ENCODE measurements at regions not wholly inside any gene's neighbourhood (a gene's known extent, or its start where the extent isn't known, plus 50 kb on each side); places are given as distances from the start of the nearest gene placed in this dataset.
A peak's percentile ranks its signal among the peaks of the same experiment; 100 is the strongest.

- Histone ChIP-seq H3K4me3 (ENCODE audit: low read depth, low read length) (no peak overlapping the region), H3K27me3 (ENCODE audit: insufficient read depth, low read length) (no peaks in the 10 kb centered on the region)
Measured at GRCh38 chr11:109854731-109855130, 238.5 kb upstream of the ZC3H12C start.

GRCh38 chr11:109856928-109857327 lies 236.3 kb upstream of the ZC3H12C start:
- H3K27me3 ChIP-seq (ENCODE audit: insufficient read depth, low read length) = no peaks in the 10 kb centered on the region
- H2AFZ ChIP-seq (ENCODE audit: low read length, unreplicated experiment) = no peak overlapping the region
- H3K4me3 ChIP-seq (ENCODE audit: low read depth, low read length) = no peak overlapping the region
- H3K79me2 ChIP-seq (ENCODE audit: control insufficient read depth, insufficient read depth, low read length, unreplicated experiment) = no peaks in the 10 kb centered on the region
- H3K4me1 ChIP-seq (ENCODE audit: control insufficient read depth, insufficient read depth, low read length, unreplicated experiment) = peaks cover 9% of the 10 kb centered on the region
- no peak overlapping the region for H3K27ac ChIP-seq (ENCODE audit: low read depth, low read length)
- H3K36me3 ChIP-seq (ENCODE audit: insufficient read depth, low read length) = no peaks in the 10 kb centered on the region

More at GRCh38 chr11:109854731-109855130, 238.5 kb upstream of the ZC3H12C start:
- H2AFZ ChIP-seq (ENCODE audit: low read length, unreplicated experiment) = no peak overlapping the region
- peaks cover 15% of the 10 kb centered on the region for H3K4me1 ChIP-seq (ENCODE audit: control insufficient read depth, insufficient read depth, low read length, unreplicated experiment)
- H3K36me3 ChIP-seq (ENCODE audit: insufficient read depth, low read length) = no peaks in the 10 kb centered on the region
- H3K27ac ChIP-seq (ENCODE audit: low read depth, low read length) = no peak overlapping the region
- no peaks in the 10 kb centered on the region for H3K79me2 ChIP-seq (ENCODE audit: control insufficient read depth, insufficient read depth, low read length, unreplicated experiment)

GRCh38 chr11:109857637-109858036 lies 235.6 kb upstream of the ZC3H12C start:
- Histone ChIP-seq H3K4me3 (ENCODE audit: low read depth, low read length) (no peak overlapping the region), H3K4me1 (ENCODE audit: control insufficient read depth, insufficient read depth, low read length, unreplicated experiment) (peaks cover 6% of the 10 kb centered on the region), H2AFZ (ENCODE audit: low read length, unreplicated experiment) (no peak overlapping the region), H3K27me3 (ENCODE audit: insufficient read depth, low read length) (no peaks in the 10 kb centered on the region), H3K27ac (ENCODE audit: low read depth, low read length) (no peak overlapping the region), H3K36me3 (ENCODE audit: insufficient read depth, low read length) (no peaks in the 10 kb centered on the region), H3K79me2 (ENCODE audit: control insufficient read depth, insufficient read depth, low read length, unreplicated experiment) (no peaks in the 10 kb centered on the region)

GRCh38 chr11:109858152-109858551 lies 235.0 kb upstream of the ZC3H12C start:
- Histone ChIP-seq H3K27ac (ENCODE audit: low read depth, low read length) (no peak overlapping the region), H3K4me1 (ENCODE audit: control insufficient read depth, insufficient read depth, low read length, unreplicated experiment) (peaks cover 6% of the 10 kb centered on the region), H3K4me3 (ENCODE audit: low read depth, low read length) (no peak overlapping the region), H3K79me2 (ENCODE audit: control insufficient read depth, insufficient read depth, low read length, unreplicated experiment) (no peaks in the 10 kb centered on the region), H3K27me3 (ENCODE audit: insufficient read depth, low read length) (no peaks in the 10 kb centered on the region), H3K36me3 (ENCODE audit: insufficient read depth, low read length) (no peaks in the 10 kb centered on the region), H2AFZ (ENCODE audit: low read length, unreplicated experiment) (no peak overlapping the region)

GRCh38 chr11:109859045-109859724 lies 234.0 kb upstream of the ZC3H12C start:
- H3K4me1 ChIP-seq (ENCODE audit: control insufficient read depth, insufficient read depth, low read length, unreplicated experiment) = peaks cover 6% of the 10 kb centered on the region
- no peaks in the 10 kb centered on the region for H3K36me3 ChIP-seq (ENCODE audit: insufficient read depth, low read length)
- H3K27ac ChIP-seq (ENCODE audit: low read depth, low read length) = peak overlapping the region; percentile 17; the same call in 1 of the 2 replicates
- no peak overlapping the region for H2AFZ ChIP-seq (ENCODE audit: low read length, unreplicated experiment)
- no peak overlapping the region for H3K4me3 ChIP-seq (ENCODE audit: low read depth, low read length)
- no peaks in the 10 kb centered on the region for H3K27me3 ChIP-seq (ENCODE audit: insufficient read depth, low read length)
- no peaks in the 10 kb centered on the region for H3K79me2 ChIP-seq (ENCODE audit: control insufficient read depth, insufficient read depth, low read length, unreplicated experiment)

GRCh38 chr11:109862835-109863234 lies 230.4 kb upstream of the ZC3H12C start:
- H3K4me3 ChIP-seq (ENCODE audit: low read depth, low read length) = no peak overlapping the region
- H3K79me2 ChIP-seq (ENCODE audit: control insufficient read depth, insufficient read depth, low read length, unreplicated experiment) = no peaks in the 10 kb centered on the region
- H3K36me3 ChIP-seq (ENCODE audit: insufficient read depth, low read length) = no peaks in the 10 kb centered on the region
- no peaks in the 10 kb centered on the region for H3K27me3 ChIP-seq (ENCODE audit: insufficient read depth, low read length)
- no peak overlapping the region for H3K27ac ChIP-seq (ENCODE audit: low read depth, low read length)
- no peak overlapping the region for H2AFZ ChIP-seq (ENCODE audit: low read length, unreplicated experiment)
- H3K4me1 ChIP-seq (ENCODE audit: control insufficient read depth, insufficient read depth, low read length, unreplicated experiment) = peaks cover 17% of the 10 kb centered on the region

- Histone ChIP-seq H2AFZ (ENCODE audit: low read length, unreplicated experiment) (no peak overlapping the region), H3K27me3 (ENCODE audit: insufficient read depth, low read length) (no peaks in the 10 kb centered on the region), H3K27ac (ENCODE audit: low read depth, low read length) (no peak overlapping the region), H3K4me3 (ENCODE audit: low read depth, low read length) (no peak overlapping the region), H3K36me3 (ENCODE audit: insufficient read depth, low read length) (no peaks in the 10 kb centered on the region), H3K79me2 (ENCODE audit: control insufficient read depth, insufficient read depth, low read length, unreplicated experiment) (no peaks in the 10 kb centered on the region), H3K4me1 (ENCODE audit: control insufficient read depth, insufficient read depth, low read length, unreplicated experiment) (peaks cover 12% of the 10 kb centered on the region)
Measured at GRCh38 chr11:109864151-109864661, 229.0 kb upstream of the ZC3H12C start.

- H3K27me3 ChIP-seq (ENCODE audit: insufficient read depth, low read length) = no peaks in the 10 kb centered on the region
Measured at GRCh38 chr11:109864834-109865547, 228.2 kb upstream of the ZC3H12C start.

GRCh38 chr11:109865548-109866186 lies 227.5 kb upstream of the ZC3H12C start:
- Histone ChIP-seq H3K79me2 (ENCODE audit: control insufficient read depth, insufficient read depth, low read length, unreplicated experiment) (no peaks in the 10 kb centered on the region), H3K27me3 (ENCODE audit: insufficient read depth, low read length) (no peaks in the 10 kb centered on the region), H3K36me3 (ENCODE audit: insufficient read depth, low read length) (no peaks in the 10 kb centered on the region), H3K4me1 (ENCODE audit: control insufficient read depth, insufficient read depth, low read length, unreplicated experiment) (peaks cover 12% of the 10 kb centered on the region), H2AFZ (ENCODE audit: low read length, unreplicated experiment) (no peak overlapping the region), H3K4me3 (ENCODE audit: low read depth, low read length) (no peak overlapping the region), H3K27ac (ENCODE audit: low read depth, low read length) (no peak overlapping the region)

More at GRCh38 chr11:109864834-109865547, 228.2 kb upstream of the ZC3H12C start:
- no peaks in the 10 kb centered on the region for H3K79me2 ChIP-seq (ENCODE audit: control insufficient read depth, insufficient read depth, low read length, unreplicated experiment)
- H3K27ac ChIP-seq (ENCODE audit: low read depth, low read length) = no peak overlapping the region
- H2AFZ ChIP-seq (ENCODE audit: low read length, unreplicated experiment) = no peak overlapping the region
- no peaks in the 10 kb centered on the region for H3K36me3 ChIP-seq (ENCODE audit: insufficient read depth, low read length)
- H3K4me3 ChIP-seq (ENCODE audit: low read depth, low read length) = no peak overlapping the region
- H3K4me1 ChIP-seq (ENCODE audit: control insufficient read depth, insufficient read depth, low read length, unreplicated experiment) = peaks cover 12% of the 10 kb centered on the region

- no peaks in the 10 kb centered on the region for H3K36me3 ChIP-seq (ENCODE audit: insufficient read depth, low read length)
- peaks cover 12% of the 10 kb centered on the region for H3K4me1 ChIP-seq (ENCODE audit: control insufficient read depth, insufficient read depth, low read length, unreplicated experiment)
- H2AFZ ChIP-seq (ENCODE audit: low read length, unreplicated experiment) = no peak overlapping the region
- H3K79me2 ChIP-seq (ENCODE audit: control insufficient read depth, insufficient read depth, low read length, unreplicated experiment) = no peaks in the 10 kb centered on the region
- H3K27ac ChIP-seq (ENCODE audit: low read depth, low read length) = no peak overlapping the region
- H3K4me3 ChIP-seq (ENCODE audit: low read depth, low read length) = no peak overlapping the region
- no peaks in the 10 kb centered on the region for H3K27me3 ChIP-seq (ENCODE audit: insufficient read depth, low read length)
Measured at GRCh38 chr11:109867784-109868183, 225.4 kb upstream of the ZC3H12C start.

All from ACC112 (cell line).